GM18505 (cell line): ENCODE measurements at regions not wholly inside any gene's neighbourhood (a gene's known extent, or its start where the extent isn't known, plus 50 kb on each side); places are given as distances from the start of the nearest gene placed in this dataset.
"Not testable (repeated sequence)": the region's sequence is repeated elsewhere in the genome, so short reads cannot be mapped to it uniquely, and the experiment has no call there.

Experiments used
- ATAC-seq: cut with Tn5 transposase; IDR thresholded peaks from one replicate; pipeline ENCODE4 v1.9.1; 2021; ENCODE audit not compliant: unreplicated experiment
- POLR2A ChIP-seq: IDR thresholded peaks from 4 replicates; pipeline ENCODE4 v1.6.1; 2011; ENCODE audit warnings: borderline replicate concordance; ENCODE audit not compliant: insufficient read depth, insufficient read length; ENCODE audit errors: extremely low read depth

GRCh38 chr11:122604621-122605020 lies 50.9 kb upstream of the UBASH3B start:
- no peak for TF ChIP-seq POLR2A
- no peak for ATAC-seq

GRCh38 chr11:122601141-122602125 lies 54.1 kb upstream of the UBASH3B start:
- ATAC-seq = no peak
- TF ChIP-seq POLR2A = no peak

- ATAC-seq = no peak
- TF ChIP-seq POLR2A = no peak
Measured at GRCh38 chr11:122600290-122600689, 55.2 kb upstream of the UBASH3B start.

- ATAC-seq = no peak
- TF ChIP-seq POLR2A = no peak
Measured at GRCh38 chr11:122599434-122599833, 56.1 kb upstream of the UBASH3B start.

GRCh38 chr11:122598971-122599370 lies 56.6 kb upstream of the UBASH3B start:
- no peak for ATAC-seq
- no peak for TF ChIP-seq POLR2A

DNA sequence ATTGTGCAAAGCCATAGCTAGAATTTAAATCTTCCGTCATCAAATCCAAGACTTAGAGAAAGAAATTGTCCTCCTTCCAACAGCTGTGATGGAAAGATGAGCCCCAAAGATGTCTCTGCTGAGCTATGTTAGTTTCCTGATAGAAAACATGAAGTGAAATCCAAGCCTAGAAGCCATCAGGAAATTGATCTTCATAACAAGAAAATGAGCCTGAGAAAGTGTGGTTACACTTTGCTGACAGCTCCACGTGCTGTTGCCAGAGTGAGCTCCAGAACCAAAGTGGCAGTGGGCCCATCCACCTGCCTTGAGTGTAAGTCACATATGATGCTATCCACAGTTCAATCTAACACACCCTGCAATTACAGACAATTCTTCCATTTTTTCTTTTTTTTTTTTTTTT lies 58.0 kb upstream of the UBASH3B start:
- TF ChIP-seq POLR2A = no peak
- no peak for ATAC-seq

- no peak for TF ChIP-seq POLR2A
- ATAC-seq = no peak
Measured at GRCh38 chr11:122594986-122595645, 60.4 kb upstream of the UBASH3B start.

GRCh38 chr11:122593473-122594420 lies 61.8 kb upstream of the UBASH3B start:
- TF ChIP-seq POLR2A = no peak
- no peak for ATAC-seq

GRCh38 chr11:122592641-122593040 lies 62.9 kb upstream of the UBASH3B start:
- TF ChIP-seq POLR2A = no peak
- ATAC-seq = no peak

DNA sequence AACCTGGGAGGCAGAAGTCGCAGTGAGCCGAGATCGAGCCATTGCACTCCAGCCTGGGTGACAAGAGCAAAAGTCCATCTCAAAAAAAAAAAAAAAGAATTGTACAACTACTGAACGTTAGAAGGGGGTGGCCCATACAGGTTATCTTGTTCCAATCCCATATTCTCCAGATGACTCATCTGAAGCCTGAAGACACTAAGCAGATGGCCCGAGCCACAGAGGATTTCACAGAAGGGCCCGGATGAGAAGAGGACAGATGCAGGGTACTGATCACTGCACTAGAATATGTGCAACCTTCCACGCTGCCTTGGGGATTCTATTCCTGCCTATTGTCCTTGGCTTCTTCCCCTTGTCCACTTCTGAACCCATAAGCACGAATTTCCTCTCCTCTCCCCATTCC lies 70.9 kb upstream of the UBASH3B start:
- no peak for TF ChIP-seq POLR2A
- no peak for ATAC-seq

DNA sequence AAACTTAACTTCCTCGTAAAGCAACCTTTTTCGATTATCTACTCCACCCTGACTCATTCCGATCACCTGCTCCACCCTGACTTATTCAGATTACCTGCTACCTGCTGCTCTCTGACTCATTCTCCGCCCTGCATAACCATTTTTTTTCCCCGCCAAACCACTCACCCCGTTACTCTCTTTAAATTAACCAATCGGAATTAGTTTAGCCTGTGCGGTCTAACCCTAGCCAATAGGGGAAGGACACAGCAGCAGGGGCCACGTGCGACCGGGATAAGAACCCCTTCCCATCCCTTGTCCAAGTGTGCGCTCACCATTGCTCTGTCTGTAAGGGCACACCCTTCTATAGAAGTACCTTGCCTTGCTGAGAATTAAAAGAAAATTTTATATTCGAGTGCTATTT lies 75.5 kb upstream of the UBASH3B start:
- ATAC-seq = not testable (repeated sequence)

DNA sequence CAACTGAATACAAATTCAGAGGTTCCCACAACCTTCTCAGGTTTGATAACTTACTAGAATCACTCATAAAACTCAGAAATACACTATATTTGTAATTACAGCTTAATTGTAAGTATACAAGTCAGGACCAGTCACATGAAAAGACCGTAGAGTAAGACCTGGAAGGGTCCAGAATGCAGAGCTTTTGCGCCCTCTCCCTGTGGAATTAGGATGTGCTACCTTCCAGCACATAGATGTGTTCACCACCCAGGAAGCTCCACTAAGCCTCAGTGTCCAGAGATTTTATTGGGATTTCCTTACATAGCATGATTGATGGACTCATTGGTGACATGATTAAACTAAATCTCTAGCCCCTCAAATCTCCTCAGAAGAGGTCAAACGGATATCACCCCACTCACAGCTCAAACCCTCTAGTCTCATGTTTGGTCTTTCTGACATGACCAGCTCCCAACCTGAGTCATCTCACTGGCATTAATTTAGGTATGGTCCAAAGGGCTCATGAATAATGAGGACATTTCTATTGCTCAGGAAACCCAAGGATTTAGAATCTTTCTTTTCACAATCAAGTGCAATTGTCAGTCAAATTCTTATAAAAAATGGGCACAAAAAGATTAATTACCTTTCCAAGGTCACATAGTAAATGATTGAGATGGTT lies 77.2 kb upstream of the UBASH3B start:
- no peak for TF ChIP-seq POLR2A
- no peak for ATAC-seq

DNA sequence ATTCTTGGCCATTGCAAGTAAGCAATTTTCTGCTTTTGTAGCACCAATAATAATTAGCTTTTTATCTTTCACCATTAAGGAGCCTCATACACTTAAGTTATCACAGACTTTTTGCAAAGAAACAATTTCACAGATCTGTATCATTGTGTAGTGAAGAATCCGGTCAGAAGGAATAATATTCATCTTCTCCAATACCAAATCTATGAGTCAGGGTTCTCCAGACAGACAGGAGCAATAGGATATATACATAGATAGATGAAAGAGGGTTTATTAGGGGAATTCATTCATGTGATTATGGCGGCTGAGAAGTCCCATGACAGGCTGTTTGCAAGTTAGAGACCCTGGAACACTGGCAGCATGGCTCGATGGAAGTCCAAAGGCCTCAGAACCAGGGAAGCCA lies 82.9 kb upstream of the UBASH3B start:
- no peak for TF ChIP-seq POLR2A
- no peak for ATAC-seq
